SHP77 (cell line): ENCODE measurements at regions not wholly inside any gene's neighbourhood (a gene's known extent, or its start where the extent isn't known, plus 50 kb on each side); places are given as distances from the start of the nearest gene placed in this dataset.
A peak's percentile ranks its signal among the peaks of the same experiment; 100 is the strongest.
"Not testable (repeated sequence)": the region's sequence is repeated elsewhere in the genome, so short reads cannot be mapped to it uniquely, and the experiment has no call there.

ENCODE experiments used
- DNase-seq, 2 experiments: peaks; one replicate each; lab custom pipeline; 2025; lab: John Stamatoyannopoulos, UW

- DNase-seq = no peak
These were observed 98.3 kb upstream of the PHACTR1 start for GRCh38 chr6:12618296-12618695.

- no peak for DNase-seq
These were observed 94.8 kb upstream of the PHACTR1 start for GRCh38 chr6:12621754-12622153.

- no peak for DNase-seq
These were observed 94.0 kb upstream of the PHACTR1 start for GRCh38 chr6:12622566-12622965.

- DNase-seq = no peak
These were observed 92.3 kb upstream of the PHACTR1 start for GRCh38 chr6:12624142-12624837.

GRCh38 chr6:12627053-12627452 is 89.5 kb upstream of the PHACTR1 start:
- DNase-seq = no peak

GRCh38 chr6:12628327-12628726 is 88.2 kb upstream of the PHACTR1 start:
- no peak for DNase-seq

GRCh38 chr6:12633746-12634145 is 82.8 kb upstream of the PHACTR1 start:
- DNase-seq = not testable (repeated sequence)

- no peak for DNase-seq
These were observed 81.2 kb upstream of the PHACTR1 start for GRCh38 chr6:12635375-12635774.

- no peak for DNase-seq
These were observed 80.8 kb upstream of the PHACTR1 start for GRCh38 chr6:12635813-12636212.

GRCh38 chr6:12636336-12636735 is 80.2 kb upstream of the PHACTR1 start:
- DNase-seq = no peak

GRCh38 chr6:12637960-12638641 is 78.5 kb upstream of the PHACTR1 start:
- DNase-seq = peak; percentile 17 to 33

GRCh38 chr6:12640438-12640837 is 76.1 kb upstream of the PHACTR1 start:
- no peak for DNase-seq

- not testable (repeated sequence) for DNase-seq
These were observed 74.8 kb upstream of the PHACTR1 start for GRCh38 chr6:12641785-12642184.

- no peak for DNase-seq
These were observed 70.6 kb upstream of the PHACTR1 start for GRCh38 chr6:12645941-12646340.

GRCh38 chr6:12648171-12648570 is 68.4 kb upstream of the PHACTR1 start:
- no peak for DNase-seq

GRCh38 chr6:12649325-12649724 is 67.2 kb upstream of the PHACTR1 start:
- no peak for DNase-seq

GRCh38 chr6:12653486-12653885 is 63.1 kb upstream of the PHACTR1 start:
- DNase-seq = no peak

GRCh38 chr6:12654107-12654506 is 62.5 kb upstream of the PHACTR1 start:
- DNase-seq = no peak

- no peak for DNase-seq
These were observed 62.1 kb upstream of the PHACTR1 start for GRCh38 chr6:12654514-12654913.

GRCh38 chr6:12656906-12657305 is 59.7 kb upstream of the PHACTR1 start:
- no peak for DNase-seq

- DNase-seq = no peak
These were observed 58.7 kb upstream of the PHACTR1 start for GRCh38 chr6:12657884-12658283.

GRCh38 chr6:12661432-12662089 is 55.0 kb upstream of the PHACTR1 start:
- no peak for DNase-seq
